Calu3 (cell line): ENCODE measurements at regions not wholly inside any gene's neighbourhood (a gene's known extent, or its start where the extent isn't known, plus 50 kb on each side); places are given as distances from the start of the nearest gene placed in this dataset.

ENCODE experiments used
- BruUV-seq: library from RNA; stranded (reverse); fragments of 400-500 nt; replicated peaks from 2 replicates; lab custom pipeline; 2021; lab: Mats Ljungman, UMichigan
- CTCF ChIA-PET: fragments of 300-600 bp; sonication (Branson Sonifier 250); formaldehyde crosslinking; loops from one replicate; lab custom pipeline; 2022; ENCODE audit warnings: antibody characterized with exemption; lab: Charles Lee
- DNase-seq: peaks from one replicate; pipeline ENCODE4 v3.0.0; 2022
- H3K27ac Mint-ChIP-seq: one replicate; pipeline ENCODE4 v1.8.0; 2022; ENCODE audit warnings: mixed read lengths; ENCODE audit not compliant: unreplicated experiment
- H3K27me3 Mint-ChIP-seq: one replicate; pipeline ENCODE4 v1.8.0; 2022; ENCODE audit warnings: mixed read lengths; ENCODE audit not compliant: unreplicated experiment
- H3K36me3 Mint-ChIP-seq: one replicate; pipeline ENCODE4 v1.8.0; 2022; ENCODE audit warnings: mild to moderate bottlenecking, moderate library complexity, mixed read lengths; ENCODE audit not compliant: insufficient read depth, unreplicated experiment
- H3K4me1 Mint-ChIP-seq: one replicate; pipeline ENCODE4 v1.8.0; 2022; ENCODE audit warnings: mild to moderate bottlenecking, low read depth, mixed read lengths; ENCODE audit not compliant: unreplicated experiment
- H3K4me3 Mint-ChIP-seq: one replicate; pipeline ENCODE4 v1.8.0; 2022; ENCODE audit warnings: mild to moderate bottlenecking, low read depth, moderate library complexity, mixed read lengths; ENCODE audit not compliant: unreplicated experiment
- H3K9me3 Mint-ChIP-seq: one replicate; pipeline ENCODE4 v1.8.0; 2022; ENCODE audit warnings: low read depth, mixed read lengths; ENCODE audit not compliant: unreplicated experiment
- intact Hi-C: fragments of 100-400 bp; cut with micrococcal nuclease; formaldehyde crosslinking; loops from one replicate; pipeline ENCODE4 v1.10.0; 2022; ENCODE audit not compliant: unreplicated experiment
- TF ChIP-seq, protein P1 (sequence below): fragments of 200-600 bp; IDR thresholded peaks from one replicate; pipeline ENCODE4 v1.8.0; 2022; ENCODE audit warnings: antibody characterized with exemption; ENCODE audit not compliant: unreplicated experiment

- intact Hi-C loops: no loop called here
- Mint-ChIP-seq H3K4me1 (peaks cover 6% of the 10 kb centered on the region), H3K4me3 (no peak overlapping the region), H3K27me3 (peaks cover 35% of the 10 kb centered on the region), H3K36me3 (no peaks in the 10 kb centered on the region), H3K9me3 (no peaks in the 10 kb centered on the region), H3K27ac (no peak overlapping the region)
- TF ChIP-seq, protein P1, sequence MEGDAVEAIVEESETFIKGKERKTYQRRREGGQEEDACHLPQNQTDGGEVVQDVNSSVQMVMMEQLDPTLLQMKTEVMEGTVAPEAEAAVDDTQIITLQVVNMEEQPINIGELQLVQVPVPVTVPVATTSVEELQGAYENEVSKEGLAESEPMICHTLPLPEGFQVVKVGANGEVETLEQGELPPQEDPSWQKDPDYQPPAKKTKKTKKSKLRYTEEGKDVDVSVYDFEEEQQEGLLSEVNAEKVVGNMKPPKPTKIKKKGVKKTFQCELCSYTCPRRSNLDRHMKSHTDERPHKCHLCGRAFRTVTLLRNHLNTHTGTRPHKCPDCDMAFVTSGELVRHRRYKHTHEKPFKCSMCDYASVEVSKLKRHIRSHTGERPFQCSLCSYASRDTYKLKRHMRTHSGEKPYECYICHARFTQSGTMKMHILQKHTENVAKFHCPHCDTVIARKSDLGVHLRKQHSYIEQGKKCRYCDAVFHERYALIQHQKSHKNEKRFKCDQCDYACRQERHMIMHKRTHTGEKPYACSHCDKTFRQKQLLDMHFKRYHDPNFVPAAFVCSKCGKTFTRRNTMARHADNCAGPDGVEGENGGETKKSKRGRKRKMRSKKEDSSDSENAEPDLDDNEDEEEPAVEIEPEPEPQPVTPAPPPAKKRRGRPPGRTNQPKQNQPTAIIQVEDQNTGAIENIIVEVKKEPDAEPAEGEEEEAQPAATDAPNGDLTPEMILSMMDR: no peak
- no TSS peak for BruUV-seq
- CTCF ChIA-PET: no interaction called here
- DNase-seq: no peak
These were observed 294.5 kb upstream of the CLNK start for GRCh38 chr4:10979032-10979431.

- Mint-ChIP-seq H3K4me1 (peaks cover 5% of the 10 kb centered on the region), H3K4me3 (no peak overlapping the region), H3K36me3 (no peaks in the 10 kb centered on the region), H3K9me3 (no peaks in the 10 kb centered on the region), H3K27me3 (peaks cover 39% of the 10 kb centered on the region), H3K27ac (no peak overlapping the region)
- BruUV-seq: no TSS peak
- DNase-seq: no peak
- TF ChIP-seq, protein P1: no peak
- CTCF ChIA-PET: no interaction called here
- intact Hi-C loops: no loop called here
These were observed 293.0 kb upstream of the CLNK start for GRCh38 chr4:10977534-10977933.

- DNase-seq: no peak
- no peaks in the 10 kb centered on the region for H3K36me3 Mint-ChIP-seq
- no peak overlapping the region for H3K4me3 Mint-ChIP-seq
- CTCF ChIA-PET: no interaction called here
- TF ChIP-seq, protein P1: no peak
- peaks cover 41% of the 10 kb centered on the region for H3K27me3 Mint-ChIP-seq
- BruUV-seq: no TSS peak
- no peaks in the 10 kb centered on the region for H3K4me1 Mint-ChIP-seq
- H3K27ac Mint-ChIP-seq: no peak overlapping the region
- H3K9me3 Mint-ChIP-seq: no peaks in the 10 kb centered on the region
- intact Hi-C loops: no loop called here
These were observed 289.8 kb upstream of the CLNK start for GRCh38 chr4:10974371-10974770.

- no TSS peak for BruUV-seq
- Mint-ChIP-seq H3K4me3 (no peak overlapping the region), H3K27me3 (peaks cover 46% of the 10 kb centered on the region), H3K4me1 (no peaks in the 10 kb centered on the region), H3K36me3 (no peaks in the 10 kb centered on the region), H3K9me3 (no peaks in the 10 kb centered on the region), H3K27ac (no peak overlapping the region)
- no peak for DNase-seq
- TF ChIP-seq, protein P1: no peak
- CTCF ChIA-PET: no interaction called here
- intact Hi-C loops: no loop called here
These were observed 289.1 kb upstream of the CLNK start for GRCh38 chr4:10973686-10974085.
